A673 (cell line): ENCODE measurements at regions not wholly inside any gene's neighbourhood (a gene's known extent, or its start where the extent isn't known, plus 50 kb on each side); places are given as distances from the start of the nearest gene placed in this dataset.

Source experiments
- EZH2 ChIP-seq: fragments of 200-600 bp; sonication (generic); IDR thresholded peaks from 2 replicates; pipeline ENCODE4 v1.6.1; 2017; ENCODE audit warnings: borderline replicate concordance, low read depth, mild to moderate bottlenecking, mixed read lengths, antibody characterized with exemption, low read length; ENCODE audit not compliant: poor library complexity, severe bottlenecking
- TF ChIP-seq, protein P1 (sequence below): fragments of 300-800, 200-600 bp; sonication (generic); conservative IDR thresholded peaks from 2 replicates; pipeline ENCODE4 v1.5.1; 2017; ENCODE audit warnings: low read depth, mild to moderate bottlenecking, antibody characterized with exemption, low read length, moderate library complexity, mixed read lengths

DNA sequence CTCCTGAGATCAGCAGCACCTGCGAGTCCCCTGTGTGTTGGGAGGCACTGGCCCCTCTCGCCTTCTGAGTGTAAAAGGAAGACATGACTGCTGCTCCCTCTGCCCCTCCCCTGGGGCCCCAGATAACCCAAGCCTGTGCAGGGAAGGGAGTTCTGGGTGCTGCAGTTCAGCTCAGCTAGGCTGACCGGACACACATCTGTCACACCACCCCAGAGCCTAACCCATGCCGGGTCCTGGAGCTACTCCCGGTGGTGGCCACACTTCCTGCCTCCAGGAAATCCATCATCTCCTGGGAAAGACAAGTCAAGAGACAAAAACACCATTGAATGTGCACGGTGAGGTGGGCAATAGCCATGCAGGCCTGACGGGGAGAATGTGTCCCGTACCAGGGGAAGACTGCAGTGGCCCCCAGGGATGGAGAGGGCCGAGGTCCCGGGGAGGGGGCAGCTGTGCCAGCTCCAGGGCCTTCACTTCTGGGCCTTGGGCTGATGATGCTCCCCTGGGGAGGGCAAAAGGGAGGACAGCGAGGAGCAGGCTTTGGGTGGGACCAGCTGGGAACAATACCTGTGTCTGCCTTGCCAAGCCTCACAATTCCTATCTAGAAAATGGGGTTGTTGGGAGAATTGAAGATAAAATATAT lies 210.6 kb downstream of the TFCP2L1 start:
- TF ChIP-seq, protein P1, sequence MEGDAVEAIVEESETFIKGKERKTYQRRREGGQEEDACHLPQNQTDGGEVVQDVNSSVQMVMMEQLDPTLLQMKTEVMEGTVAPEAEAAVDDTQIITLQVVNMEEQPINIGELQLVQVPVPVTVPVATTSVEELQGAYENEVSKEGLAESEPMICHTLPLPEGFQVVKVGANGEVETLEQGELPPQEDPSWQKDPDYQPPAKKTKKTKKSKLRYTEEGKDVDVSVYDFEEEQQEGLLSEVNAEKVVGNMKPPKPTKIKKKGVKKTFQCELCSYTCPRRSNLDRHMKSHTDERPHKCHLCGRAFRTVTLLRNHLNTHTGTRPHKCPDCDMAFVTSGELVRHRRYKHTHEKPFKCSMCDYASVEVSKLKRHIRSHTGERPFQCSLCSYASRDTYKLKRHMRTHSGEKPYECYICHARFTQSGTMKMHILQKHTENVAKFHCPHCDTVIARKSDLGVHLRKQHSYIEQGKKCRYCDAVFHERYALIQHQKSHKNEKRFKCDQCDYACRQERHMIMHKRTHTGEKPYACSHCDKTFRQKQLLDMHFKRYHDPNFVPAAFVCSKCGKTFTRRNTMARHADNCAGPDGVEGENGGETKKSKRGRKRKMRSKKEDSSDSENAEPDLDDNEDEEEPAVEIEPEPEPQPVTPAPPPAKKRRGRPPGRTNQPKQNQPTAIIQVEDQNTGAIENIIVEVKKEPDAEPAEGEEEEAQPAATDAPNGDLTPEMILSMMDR, result no peak
- TF ChIP-seq EZH2, result no peak
